Nucleus accumbens (tissue), 56 donors: ENCODE measurements at regions not wholly inside any gene's neighbourhood (a gene's known extent, or its start where the extent isn't known, plus 50 kb on each side); places are given as distances from the start of the nearest gene placed in this dataset.
A peak's percentile ranks its signal among the peaks of the same experiment; 100 is the strongest.

Experiments used
- DNase-seq, 56 donors: peaks; one replicate each; lab custom pipeline; 2025; lab: John Stamatoyannopoulos, UW

DNA sequence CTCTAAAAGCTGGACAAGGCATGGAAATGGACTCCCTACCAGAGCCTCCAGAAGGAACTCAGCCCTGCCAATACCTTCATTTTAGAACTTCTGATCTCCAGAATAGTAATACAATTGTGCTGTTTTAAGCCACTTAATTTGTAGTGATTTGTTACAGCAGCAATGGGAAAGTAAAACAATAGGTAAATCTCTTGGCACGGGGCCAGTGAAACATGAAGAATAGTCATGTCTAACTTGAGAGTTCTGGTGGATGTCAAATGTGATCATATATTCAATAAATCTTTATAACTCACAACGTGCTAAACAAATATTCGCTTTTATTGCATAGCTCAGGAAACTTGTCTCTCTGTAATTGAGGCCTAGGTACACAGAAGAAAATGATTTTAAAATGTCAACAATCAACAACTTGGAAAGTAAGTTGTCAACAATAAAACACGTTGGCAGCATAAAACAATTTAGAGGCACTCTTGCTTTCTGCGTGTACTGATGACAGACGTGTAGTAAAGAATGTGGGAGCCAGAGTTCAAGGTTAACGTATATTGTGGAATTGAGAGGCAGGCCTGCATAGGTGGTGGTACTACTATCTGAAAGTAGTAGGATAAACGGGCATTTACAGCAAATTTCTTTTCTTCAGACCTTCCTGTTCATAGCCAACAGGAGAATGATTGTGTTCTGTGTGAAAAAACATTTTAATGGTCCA lies 140.5 kb upstream of the OPRM1 start:
- no peak for DNase-seq

DNA sequence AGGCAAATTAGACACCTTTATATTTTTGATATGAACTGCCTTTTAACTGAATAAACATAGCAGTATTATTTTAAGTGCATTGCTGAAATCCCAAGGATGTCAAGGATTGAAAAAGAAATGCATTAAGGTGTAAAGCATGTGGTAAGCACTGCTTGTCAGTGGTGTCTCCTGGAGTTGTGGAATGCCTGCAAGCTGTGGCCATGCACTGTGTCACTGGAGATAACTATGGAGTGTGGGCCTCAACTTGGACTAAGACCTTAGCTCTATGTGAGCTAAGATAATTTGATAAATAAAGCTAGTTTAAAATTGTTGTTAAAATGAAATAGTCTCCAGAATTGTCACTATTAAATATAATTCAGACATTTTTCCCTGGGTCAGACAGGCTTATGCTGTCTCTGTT lies 156.6 kb upstream of the OPRM1 start:
- no peak for DNase-seq

DNA sequence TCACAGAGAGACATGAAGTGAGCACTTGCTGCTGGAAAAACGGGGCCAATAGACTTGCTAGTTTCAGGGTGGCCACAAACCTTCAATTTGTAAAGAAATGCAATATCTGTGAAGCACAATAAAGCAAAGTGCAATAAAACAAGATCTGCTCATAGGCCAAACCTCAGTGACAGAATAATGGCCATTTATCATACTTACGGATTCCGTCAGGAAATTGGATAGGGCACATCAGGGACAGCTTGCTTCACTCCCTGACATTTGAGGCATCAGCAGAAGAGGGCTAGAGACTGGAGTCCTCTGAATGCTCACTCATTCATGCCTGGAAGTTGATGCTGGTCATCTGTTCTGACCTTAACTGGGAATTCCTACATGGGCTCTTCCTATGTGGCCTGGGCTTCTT lies 165.5 kb upstream of the OPRM1 start:
- no peak for DNase-seq

DNA sequence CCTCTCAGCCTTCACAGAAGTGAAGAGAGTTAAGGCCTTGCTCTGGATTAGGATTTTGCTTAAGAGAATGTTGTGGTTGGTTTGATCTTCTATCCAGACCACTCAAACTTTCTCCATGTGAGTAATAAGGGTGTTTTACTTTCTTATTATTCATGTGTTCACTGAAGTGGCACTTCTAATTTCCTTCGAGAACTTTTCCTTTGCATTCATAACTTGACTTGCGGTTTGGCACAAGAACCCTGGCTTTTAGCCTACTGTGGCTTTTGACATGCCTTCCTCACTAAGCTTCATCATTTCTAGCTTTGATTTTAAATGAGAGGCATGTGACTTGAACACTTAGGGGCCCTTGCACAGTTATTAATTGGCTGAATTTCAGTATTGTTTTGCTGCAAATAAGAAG lies 166.1 kb upstream of the OPRM1 start:
- no peak for DNase-seq

DNA sequence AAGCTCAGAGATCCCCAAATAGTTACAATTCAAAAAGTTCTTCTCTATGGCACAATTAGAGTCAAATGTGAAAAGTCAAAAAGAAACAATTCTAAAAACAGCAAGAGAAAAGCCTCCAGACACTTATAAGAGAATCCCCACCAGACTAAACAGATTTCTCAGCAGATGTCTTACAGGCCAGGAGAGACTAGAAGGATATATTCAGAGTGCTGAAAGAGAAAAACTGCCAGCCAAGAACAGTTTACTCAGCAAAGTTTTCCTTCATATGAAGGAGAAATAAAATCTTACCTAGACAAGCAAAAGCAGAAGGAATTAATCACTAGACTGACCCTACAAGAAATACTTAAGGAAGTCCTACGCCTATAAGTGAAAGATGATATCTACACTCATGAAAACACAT lies 176.1 kb upstream of the OPRM1 start:
- DNase-seq, result no peak

DNA sequence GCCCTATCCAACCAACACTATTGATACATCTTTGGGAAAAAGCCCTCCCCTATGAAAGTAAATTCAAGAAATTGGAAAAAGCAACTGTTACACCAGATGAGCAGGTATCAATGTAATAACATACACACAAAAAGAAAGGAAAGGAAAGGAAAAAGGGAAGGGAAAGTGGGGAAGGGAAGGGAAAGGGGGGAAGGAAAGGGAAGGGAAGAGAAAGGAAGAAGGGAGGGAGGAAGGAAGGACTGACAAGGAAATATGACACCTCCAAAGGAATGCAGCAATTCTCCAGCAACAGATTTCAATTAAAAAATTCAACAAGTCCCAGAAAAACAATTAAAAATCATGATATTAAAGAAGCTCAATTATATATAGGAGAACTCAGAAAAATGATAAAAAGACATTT lies 176.9 kb upstream of the OPRM1 start:
- no peak for DNase-seq

DNA sequence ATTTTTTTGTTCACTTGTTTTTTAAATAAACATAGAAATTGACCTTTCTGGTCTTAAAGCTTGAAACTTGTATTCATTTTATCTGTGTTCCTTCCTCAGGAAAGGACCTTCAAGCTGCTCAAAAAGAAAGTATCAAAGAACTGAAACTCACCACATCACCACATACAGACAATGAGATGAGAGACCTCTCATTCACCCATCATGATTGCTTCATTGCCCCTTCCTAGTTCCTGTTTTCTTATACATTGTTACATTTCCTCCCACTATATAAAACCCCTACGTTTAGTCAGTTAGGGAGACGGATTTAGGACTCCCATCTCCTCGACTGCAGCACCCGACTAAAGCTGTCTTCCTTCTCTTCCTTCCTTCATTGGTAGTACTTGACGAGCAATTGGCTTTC lies 180.5 kb upstream of the OPRM1 start:
- DNase-seq, result no peak

DNA sequence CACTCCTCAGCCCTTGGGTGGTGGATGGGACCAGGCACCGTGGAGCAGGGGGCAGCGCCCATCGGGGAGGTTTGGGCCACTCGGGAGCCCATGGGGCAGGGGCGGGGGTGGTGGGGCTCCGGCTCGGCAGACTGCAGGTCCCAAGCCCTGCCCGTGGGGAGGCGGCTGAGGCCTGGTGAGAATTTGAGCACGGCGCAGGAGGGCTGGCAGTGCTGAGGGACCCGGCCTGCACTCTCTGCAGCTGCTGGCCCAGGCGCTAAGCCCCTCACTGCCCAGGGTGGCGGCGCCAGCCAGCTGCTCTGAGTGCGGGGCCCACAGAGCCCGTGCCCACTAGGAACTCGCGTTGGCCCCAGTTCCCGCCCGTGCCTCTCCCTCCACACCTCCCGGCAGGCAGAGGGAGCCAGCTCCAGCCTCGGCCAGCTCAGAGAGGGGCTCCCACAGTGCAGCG lies 182.1 kb upstream of the OPRM1 start:
- no peak for DNase-seq

DNA sequence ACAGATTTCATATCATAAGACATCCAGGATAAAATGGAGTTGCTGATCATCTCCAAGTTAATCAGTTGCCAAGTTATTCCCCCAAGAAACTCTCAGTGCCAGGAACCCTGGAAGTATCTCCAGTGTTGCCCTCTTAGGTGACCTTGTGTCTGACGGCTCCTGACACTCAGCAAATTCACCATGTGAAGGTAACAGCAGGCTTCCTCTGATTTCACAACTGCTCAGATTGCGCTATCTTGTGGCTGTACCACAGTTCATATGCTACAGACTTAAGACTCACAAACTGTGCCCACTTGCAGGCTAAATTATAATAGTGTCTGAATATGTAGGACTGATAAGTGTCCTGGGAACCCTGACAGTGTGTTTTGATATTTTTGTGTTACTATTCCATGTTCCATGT lies 186.6 kb upstream of the OPRM1 start:
- no peak for DNase-seq

DNA sequence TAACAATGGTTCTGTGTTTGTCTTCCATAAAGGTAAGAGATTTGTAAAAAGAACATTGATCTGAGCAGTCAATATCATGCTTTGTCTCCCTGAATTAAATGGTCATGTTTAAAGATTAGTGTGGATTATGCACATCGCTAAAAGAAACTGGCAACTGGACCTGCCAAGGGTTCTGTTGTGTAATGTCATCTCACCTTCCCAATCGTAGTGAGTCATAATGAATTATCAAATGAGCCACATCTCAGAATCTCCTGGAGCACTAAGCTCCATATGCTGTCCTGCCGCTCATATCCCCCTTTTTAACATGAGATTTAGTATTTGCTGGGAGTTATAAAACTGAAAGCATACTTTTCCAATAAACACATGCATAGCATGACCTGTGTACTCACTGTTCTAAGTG lies 187.0 kb upstream of the OPRM1 start:
- DNase-seq, result no peak

DNA sequence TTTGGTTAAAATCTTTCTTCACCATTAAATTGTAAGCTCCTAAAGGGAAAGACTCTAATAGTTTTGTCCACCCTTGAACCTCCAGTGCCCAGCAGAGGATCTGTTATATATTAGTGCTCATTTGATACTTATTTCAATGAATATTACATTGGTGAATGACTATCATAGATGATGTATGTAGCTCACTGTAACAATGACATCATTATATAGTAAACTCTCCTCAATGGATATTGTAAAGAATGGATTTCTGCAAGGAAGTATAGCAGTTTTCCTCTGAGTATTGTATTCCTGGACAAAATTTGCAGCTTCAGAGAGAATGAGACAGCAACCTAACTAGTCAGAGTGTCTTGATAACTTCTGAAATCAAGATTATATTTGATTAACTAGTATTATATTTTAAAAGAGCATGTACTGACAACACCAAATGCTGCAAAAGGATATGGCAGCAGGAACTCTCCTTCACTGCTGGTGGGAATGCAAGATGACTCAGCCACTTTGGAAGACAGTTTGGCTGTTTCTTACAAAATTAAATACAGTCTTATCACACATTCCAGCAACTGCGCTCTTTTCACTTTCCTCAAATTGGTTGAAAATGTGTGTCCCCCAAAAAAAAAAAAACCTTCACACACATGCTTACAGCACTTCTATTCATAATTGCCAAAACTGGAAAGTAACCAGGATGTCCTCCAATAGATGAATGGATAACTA lies 189.8 kb upstream of the OPRM1 start:
- peak in 1 of 56 donors; percentile 10 for DNase-seq

DNA sequence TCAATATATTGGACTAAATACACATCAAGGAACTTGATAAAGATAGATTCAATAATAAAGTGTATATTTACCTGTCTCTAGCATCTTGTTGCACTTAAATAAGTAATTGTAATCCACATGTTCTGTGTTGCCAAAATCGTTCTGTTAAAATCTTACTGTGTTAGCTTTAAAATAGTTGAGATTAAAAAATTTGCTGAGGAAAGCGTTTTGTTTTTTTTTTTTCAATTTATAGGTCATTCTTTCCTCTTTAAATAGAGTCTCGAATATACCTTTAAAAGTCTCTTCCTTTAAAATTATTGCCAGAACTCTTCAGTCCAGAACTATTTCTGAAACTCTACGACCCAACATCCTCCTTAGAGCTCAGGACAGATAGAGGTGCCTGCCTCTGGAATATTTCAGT lies 195.6 kb upstream of the OPRM1 start:
- no peak for DNase-seq

DNA sequence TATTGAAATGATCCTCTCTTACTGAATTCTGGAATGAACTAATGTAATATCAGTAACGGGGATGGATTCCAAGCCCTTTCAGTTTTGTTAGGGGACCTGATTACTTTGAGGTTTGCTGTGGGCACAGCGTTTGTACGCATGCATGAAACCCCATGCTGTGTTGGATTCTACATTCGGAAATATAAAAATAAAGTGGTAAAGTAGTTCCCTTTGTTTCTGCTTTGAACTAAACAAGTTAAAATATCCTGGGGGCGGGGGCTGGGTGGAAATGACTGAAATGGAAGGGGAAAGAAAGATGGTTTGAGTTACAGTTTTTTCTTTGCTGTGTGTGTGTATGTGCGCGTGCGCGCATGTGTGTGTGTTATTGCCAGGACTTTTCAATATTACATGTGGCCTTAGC lies 196.5 kb upstream of the OPRM1 start:
- DNase-seq, result no peak

DNA sequence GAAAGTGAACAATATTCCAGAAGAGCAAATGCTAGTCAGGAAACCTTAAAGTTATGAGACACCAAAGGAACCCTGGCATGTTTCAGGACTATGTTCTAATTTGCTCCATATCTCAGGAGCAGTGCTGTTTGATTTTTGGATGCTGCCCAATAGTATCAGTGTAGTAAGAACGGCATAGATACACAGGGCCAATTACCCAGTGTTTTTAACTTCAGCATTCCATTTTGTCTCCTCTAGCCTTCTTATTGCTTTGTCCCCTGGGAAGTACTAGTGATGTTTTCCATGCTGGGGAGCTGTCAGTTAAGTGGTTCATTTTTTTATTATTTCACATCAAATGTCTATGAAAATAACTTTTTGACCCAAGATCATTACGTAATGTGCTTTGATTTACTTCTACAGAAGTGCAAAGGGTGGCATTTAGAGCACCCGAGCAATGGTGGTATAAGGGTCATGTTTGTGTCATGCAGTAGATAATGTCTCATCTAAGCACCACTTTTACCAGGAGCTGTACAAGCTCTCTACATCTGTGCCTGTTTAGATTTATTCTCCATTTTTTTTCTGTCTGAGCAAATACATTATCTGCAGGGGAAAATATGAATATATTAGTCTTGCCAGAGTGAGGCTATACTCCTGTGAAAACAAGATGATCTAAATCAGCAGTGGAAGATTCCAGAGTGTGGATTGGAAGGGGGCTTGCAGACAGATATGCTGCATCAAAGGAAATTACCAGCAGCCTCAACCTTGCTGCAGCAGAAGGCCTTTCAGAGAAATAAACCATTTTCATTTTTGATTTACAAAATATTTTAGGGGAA lies 198.8 kb upstream of the OPRM1 start:
- no peak for DNase-seq

DNA sequence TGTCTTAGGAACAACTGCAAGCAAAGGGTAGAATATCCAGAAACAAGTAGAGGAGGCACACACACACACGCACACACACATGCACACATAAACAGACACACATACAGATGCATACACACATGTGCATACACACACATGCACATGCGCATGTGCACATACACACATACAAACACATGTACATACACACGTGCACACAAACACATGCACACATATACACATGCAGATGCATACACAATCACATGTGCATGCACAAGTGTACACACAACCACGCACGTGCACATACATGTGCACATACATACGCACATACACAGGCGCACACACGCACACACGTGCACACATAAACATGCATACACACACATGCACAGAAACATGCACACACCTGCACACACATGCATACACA lies 206.5 kb upstream of the OPRM1 start:
- DNase-seq, result no peak

DNA sequence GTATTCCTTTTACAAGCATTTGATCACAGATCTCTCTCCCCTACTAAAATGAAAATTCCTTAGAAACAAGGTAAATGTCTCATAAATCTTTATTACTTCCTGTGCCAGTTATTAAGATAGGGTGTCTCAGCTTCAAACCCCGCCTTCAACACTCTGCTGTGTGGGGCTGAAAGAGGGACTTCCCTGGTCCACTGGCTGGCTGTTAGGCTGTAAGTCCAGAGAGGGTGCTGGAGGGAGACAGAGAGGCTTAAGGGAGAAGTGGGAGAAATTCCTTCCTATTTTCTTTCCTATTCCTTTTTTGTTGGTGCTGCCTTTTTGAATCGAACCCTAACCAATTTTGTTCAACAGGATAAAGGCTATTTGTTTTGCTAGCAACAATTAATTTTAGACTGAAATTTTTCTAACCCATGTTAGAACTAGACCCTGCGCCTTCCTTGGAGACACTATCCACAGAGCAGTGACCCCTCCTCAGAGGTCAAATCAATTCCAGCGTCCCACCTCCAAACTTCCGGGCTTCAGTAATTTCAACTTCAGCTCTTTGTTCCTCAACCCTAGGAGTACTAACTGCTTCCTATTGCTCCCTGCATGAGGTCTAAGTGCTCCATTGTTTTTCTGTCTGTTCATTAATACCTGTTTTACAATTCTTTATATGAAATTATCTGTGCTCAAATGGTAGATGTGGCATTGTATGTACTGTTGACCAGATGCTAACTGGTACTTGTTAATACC lies 207.5 kb upstream of the OPRM1 start:
- no peak for DNase-seq

DNA sequence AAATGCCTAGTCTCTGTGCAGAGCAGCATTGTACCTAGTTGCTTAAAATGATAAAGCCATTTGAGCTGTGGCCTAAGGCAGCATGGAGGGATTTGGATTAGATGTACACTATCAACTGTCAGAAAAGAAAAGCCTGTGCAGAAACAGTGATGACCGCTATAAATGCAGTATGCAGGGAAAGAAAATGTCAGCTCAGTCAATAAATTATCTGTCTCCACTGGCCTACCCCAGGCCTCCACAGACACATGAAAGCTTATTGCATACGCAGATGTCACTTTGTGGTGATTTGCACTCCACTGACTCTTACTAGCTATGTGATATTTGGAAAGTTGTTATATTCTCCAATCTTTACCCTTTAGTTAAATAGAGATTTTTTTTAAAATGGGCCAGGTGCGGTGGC lies 221.9 kb upstream of the OPRM1 start:
- DNase-seq, result no peak

DNA sequence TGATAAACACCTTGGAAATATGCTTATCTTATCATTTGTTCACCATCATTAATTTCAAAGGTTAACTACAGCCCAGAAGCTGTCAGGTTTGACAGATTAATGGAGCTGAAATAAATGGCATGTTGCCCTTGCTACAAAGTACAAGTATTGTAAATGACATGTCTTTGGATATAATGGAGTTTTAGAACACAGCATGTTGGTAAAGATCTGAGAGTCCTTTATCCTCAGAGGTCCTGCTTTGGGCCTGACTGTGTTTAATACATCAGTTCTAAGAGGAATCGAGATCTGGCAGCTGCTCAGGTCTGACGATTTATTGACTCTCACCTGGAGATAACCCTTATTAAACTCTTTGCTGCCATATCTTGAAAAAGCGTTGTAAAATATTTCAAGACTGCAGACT lies 222.7 kb upstream of the OPRM1 start:
- no peak for DNase-seq

DNA sequence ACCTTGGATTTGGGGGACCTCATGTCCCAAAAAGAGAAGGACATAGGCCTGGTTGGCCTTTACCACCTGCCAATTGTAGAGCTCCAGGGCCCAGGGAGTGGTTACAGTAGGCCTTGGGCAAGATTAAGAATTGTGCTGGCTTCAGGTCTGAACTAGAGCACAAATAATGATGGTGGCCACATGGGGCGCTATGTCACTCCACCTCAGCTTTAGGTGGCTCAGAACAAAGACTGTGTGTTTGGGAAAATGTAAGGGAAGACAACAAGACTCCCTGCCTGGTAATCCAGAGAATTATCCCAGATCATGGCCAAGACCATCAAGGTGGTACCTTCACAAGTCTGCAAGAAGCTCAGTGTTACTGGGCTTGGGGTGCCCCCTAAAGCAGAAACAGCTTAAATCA lies 224.9 kb upstream of the OPRM1 start:
- no peak for DNase-seq

DNA sequence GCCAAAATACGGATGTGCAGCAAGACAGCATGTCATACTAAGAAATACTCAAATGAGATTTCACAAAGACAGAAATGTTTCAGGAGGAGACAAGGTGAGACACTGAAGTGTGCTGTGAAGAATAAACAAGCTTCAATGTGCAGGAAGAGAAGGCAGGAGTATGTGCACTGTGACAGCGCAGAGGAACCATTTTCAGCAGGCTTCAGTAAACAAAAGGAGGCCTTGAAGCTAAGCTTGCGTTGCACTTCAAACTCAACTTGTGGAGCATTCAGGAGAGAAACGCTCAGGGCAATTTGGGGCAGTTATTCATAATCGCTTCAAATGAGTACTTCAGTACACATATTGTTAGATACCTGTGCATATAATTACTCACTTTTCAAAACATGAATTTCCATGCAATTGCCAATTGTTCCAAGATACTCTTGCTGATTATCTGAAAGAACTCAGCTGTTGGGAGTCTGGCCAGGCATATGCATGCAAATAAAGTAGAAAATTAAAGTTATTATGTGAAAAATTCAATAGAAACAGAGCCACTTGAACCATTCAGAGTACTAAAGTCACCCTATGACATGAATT lies 234.2 kb upstream of the OPRM1 start:
- no peak for DNase-seq

DNA sequence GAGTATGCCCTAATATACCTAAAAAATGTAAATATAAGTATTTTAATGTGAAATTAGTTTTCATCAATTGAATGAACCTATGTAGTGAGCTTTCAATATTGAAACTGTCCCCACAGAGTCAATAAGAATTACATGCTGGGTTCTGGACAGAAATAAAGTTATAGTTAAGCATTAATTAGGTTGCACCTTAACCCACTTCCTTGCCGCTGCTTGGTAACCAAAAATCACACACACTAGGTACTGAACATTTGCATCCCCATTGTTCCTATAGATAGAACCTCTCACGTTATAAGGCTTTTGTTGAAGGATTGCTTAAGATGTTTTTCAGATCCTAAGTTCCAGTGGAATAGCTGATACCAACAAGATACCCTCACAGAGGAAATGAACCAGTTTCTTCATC lies 237.1 kb upstream of the OPRM1 start:
- no peak for DNase-seq
